OCI-LY3 (cell line): ENCODE measurements at regions not wholly inside any gene's neighbourhood (a gene's known extent, or its start where the extent isn't known, plus 50 kb on each side); places are given as distances from the start of the nearest gene placed in this dataset.

Experiments used
- H2AFZ ChIP-seq: fragments of 200-600, 300-600 bp; shearing (Covaris generic); 2 replicates; pipeline ENCODE4 v1.6.0; 2014; ENCODE audit warnings: antibody characterized with exemption, low read depth, low read length
- H3K27ac ChIP-seq: fragments of 200-600, 300-600 bp; sonication (generic); 2 replicates; pipeline ENCODE4 v1.5.1; 2014; ENCODE audit warnings: mild to moderate bottlenecking, low read length, moderate library complexity, mixed read lengths
- H3K27me3 ChIP-seq: fragments of 200-600, 300-600 bp; sonication (generic); 2 replicates; pipeline ENCODE4 v1.6.1; 2014; ENCODE audit warnings: low read depth, low read length, mixed read lengths
- H3K36me3 ChIP-seq: fragments of 200-600, 300-600 bp; sonication (generic); replicated peaks from 2 replicates; pipeline ENCODE3; 2014; ENCODE audit warnings: low read depth, low read length, mixed read lengths
- H3K4me1 ChIP-seq: fragments of 300-600, 200-600 bp; sonication (generic); 2 replicates; pipeline ENCODE4 v1.6.1; 2014; ENCODE audit warnings: low read length, mixed read lengths
- H3K4me2 ChIP-seq: fragments of 200-600, 300-600 bp; sonication (generic); 2 replicates; pipeline ENCODE4 v1.6.1; 2014; ENCODE audit warnings: low read length, mixed read lengths
- H3K4me3 ChIP-seq: fragments of 300-600, 200-600 bp; sonication (generic); 2 replicates; pipeline ENCODE4 v1.5.1; 2014; ENCODE audit warnings: antibody characterized with exemption, mild to moderate bottlenecking, low read length, moderate library complexity
- H3K79me2 ChIP-seq: fragments of 300-600, 200-600 bp; shearing (Covaris generic); 2 replicates; pipeline ENCODE4 v1.6.1; 2014; ENCODE audit warnings: mild to moderate bottlenecking, low read length, mixed read lengths
- H3K9ac ChIP-seq: fragments of 300-600, 200-600 bp; shearing (Covaris generic); 2 replicates; pipeline ENCODE4 v1.6.0; 2014; ENCODE audit warnings: mild to moderate bottlenecking, low read length, moderate library complexity
- H3K9me3 ChIP-seq: fragments of 200-600, 300-600 bp; shearing (Covaris generic); 2 replicates; pipeline ENCODE4 v1.6.1; 2014; ENCODE audit warnings: low read length, mixed read lengths; ENCODE audit not compliant: insufficient read depth
- H4K20me1 ChIP-seq: fragments of 200-600, 300-600 bp; sonication (generic); 2 replicates; pipeline ENCODE4 v1.6.1; 2016; ENCODE audit warnings: low read length, mixed read lengths; ENCODE audit not compliant: insufficient read depth
- EZH2phosphoT487 ChIP-seq: fragments of 200-600 bp; shearing (Covaris generic); IDR thresholded peaks from 2 replicates; pipeline ENCODE4 v1.6.1; 2018; ENCODE audit warnings: antibody characterized with exemption, mixed run types, low read depth
- TF ChIP-seq, protein P1 (sequence below): fragments of 200-600, 300-600 bp; sonication (generic); IDR thresholded peaks from 2 replicates; pipeline ENCODE4 v1.5.1; 2014; ENCODE audit warnings: antibody characterized with exemption, low read length, low read depth

DNA sequence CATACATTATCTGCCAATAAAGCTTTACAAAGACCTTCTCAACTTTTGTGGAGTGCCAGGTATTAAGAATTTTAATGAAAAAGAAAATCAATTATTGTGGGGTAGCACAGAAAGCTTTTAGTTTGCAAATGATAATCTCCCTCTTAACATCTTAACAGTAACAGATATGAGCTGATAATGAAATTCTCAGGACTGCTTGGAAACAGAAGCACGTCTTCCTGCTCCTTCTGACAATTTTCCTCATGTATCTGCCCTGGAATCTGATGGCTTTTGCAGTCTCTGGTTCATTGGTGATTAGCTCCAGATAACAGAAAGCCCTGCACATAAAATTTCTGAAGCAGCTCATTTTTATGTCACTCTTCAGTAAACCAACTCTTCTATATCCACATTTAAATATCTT lies 432.4 kb upstream of the PDZRN3 start:
- Histone ChIP-seq H3K4me1 (no peaks in the 10 kb centered on the region), H2AFZ (no peak overlapping the region), H3K27ac (no peak overlapping the region)

DNA sequence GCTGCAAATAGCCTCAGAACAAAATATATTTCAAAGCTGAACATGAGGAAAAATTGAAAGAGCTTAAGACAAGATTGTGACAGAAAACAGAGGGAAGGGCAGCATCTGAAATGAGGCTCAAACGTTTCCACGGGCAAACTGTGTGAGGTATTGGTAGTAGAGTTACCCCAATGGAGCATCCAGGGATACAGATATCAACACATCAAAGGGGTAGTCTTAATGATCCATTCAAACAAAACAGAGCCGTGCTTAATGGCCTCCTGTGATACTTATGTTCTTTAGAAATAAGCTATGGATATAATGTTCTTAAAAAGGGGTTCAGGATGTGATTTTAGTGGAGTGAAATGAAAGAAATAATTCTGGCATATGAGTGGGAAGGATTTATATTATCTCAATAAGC lies 430.3 kb upstream of the PDZRN3 start:
- TF ChIP-seq, protein P1, sequence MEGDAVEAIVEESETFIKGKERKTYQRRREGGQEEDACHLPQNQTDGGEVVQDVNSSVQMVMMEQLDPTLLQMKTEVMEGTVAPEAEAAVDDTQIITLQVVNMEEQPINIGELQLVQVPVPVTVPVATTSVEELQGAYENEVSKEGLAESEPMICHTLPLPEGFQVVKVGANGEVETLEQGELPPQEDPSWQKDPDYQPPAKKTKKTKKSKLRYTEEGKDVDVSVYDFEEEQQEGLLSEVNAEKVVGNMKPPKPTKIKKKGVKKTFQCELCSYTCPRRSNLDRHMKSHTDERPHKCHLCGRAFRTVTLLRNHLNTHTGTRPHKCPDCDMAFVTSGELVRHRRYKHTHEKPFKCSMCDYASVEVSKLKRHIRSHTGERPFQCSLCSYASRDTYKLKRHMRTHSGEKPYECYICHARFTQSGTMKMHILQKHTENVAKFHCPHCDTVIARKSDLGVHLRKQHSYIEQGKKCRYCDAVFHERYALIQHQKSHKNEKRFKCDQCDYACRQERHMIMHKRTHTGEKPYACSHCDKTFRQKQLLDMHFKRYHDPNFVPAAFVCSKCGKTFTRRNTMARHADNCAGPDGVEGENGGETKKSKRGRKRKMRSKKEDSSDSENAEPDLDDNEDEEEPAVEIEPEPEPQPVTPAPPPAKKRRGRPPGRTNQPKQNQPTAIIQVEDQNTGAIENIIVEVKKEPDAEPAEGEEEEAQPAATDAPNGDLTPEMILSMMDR: no peak
- no peak for TF ChIP-seq EZH2phosphoT487
- no peak overlapping the region for H3K9ac ChIP-seq
- H3K27ac ChIP-seq: no peak overlapping the region
- no peak overlapping the region for H3K4me3 ChIP-seq
- no peaks in the 10 kb centered on the region for H3K79me2 ChIP-seq
- no peaks in the 10 kb centered on the region for H3K36me3 ChIP-seq
- H3K4me1 ChIP-seq: no peaks in the 10 kb centered on the region
- no peaks in the 10 kb centered on the region for H3K27me3 ChIP-seq
- H2AFZ ChIP-seq: no peak overlapping the region
- no peaks in the 10 kb centered on the region for H4K20me1 ChIP-seq
- no peak overlapping the region for H3K4me2 ChIP-seq
- no peaks in the 10 kb centered on the region for H3K9me3 ChIP-seq

More for the DNA sequence above, 432.4 kb upstream of the PDZRN3 start:
- no peak overlapping the region for H3K9ac ChIP-seq
- no peaks in the 10 kb centered on the region for H3K36me3 ChIP-seq
- H3K27me3 ChIP-seq: no peaks in the 10 kb centered on the region
- H3K4me2 ChIP-seq: no peak overlapping the region
- H3K9me3 ChIP-seq: no peaks in the 10 kb centered on the region
- no peak overlapping the region for H3K4me3 ChIP-seq
- H4K20me1 ChIP-seq: no peaks in the 10 kb centered on the region
- H3K79me2 ChIP-seq: no peaks in the 10 kb centered on the region
- TF ChIP-seq, protein P1: no peak
- TF ChIP-seq EZH2phosphoT487: no peak

DNA sequence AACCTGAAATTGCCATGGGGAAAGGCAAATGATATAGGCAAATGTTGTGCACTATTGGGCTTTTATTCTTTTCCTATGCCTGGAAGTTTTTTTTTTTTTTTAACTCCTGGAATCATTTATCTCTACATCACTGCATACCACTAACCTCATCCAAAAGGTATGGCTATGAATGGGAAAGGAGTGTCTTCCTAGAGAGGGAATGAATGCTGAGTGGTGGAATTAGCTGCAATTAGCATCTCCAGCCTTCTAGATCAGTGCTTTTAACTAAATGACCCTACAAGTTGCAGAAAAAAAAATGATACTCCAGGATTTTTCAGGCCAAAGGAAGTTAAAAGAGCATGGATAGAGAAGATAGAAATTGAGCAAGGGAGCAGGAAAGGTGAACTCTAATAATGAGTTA lies 429.8 kb upstream of the PDZRN3 start:
- no peak overlapping the region for H3K4me2 ChIP-seq
- TF ChIP-seq EZH2phosphoT487: no peak
- TF ChIP-seq, protein P1: no peak
- H3K79me2 ChIP-seq: no peaks in the 10 kb centered on the region

DNA sequence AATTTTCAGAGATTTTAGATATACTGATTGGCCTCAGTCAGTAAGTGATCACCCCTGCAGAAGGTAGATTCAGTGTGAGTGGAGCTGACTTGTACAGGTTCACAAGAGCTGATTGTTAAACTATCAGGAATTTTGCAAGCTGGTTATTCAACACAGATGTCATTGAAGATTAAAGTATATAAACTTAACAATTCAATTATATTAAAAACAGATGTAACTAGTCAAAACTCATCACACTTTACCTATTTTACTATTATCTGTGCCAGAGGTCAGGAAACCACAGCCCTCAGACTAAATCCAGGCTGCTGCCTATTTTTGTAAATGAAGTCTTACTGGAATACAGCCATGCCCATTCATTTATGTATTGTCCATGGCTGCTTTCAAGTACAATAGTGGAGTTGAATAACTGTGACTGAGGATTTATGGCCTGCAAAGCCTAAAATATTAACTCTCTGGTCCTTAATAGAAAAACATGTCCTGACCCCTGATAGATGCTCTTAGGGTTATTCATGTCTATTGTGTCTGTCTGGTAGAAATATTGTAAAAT lies 429.3 kb upstream of the PDZRN3 start:
- TF ChIP-seq, protein P1: no peak
- no peak for TF ChIP-seq EZH2phosphoT487
- H2AFZ ChIP-seq: no peak overlapping the region
- H3K79me2 ChIP-seq: no peaks in the 10 kb centered on the region
- no peaks in the 10 kb centered on the region for H3K36me3 ChIP-seq
- no peaks in the 10 kb centered on the region for H4K20me1 ChIP-seq
- no peak overlapping the region for H3K4me3 ChIP-seq
- H3K9ac ChIP-seq: no peak overlapping the region
- no peaks in the 10 kb centered on the region for H3K4me1 ChIP-seq
- H3K9me3 ChIP-seq: no peaks in the 10 kb centered on the region
- H3K27ac ChIP-seq: no peak overlapping the region
- H3K4me2 ChIP-seq: no peak overlapping the region
- H3K27me3 ChIP-seq: no peaks in the 10 kb centered on the region

More for the DNA sequence above, 429.8 kb upstream of the PDZRN3 start:
- Histone ChIP-seq H3K4me3 (no peak overlapping the region), H3K36me3 (no peaks in the 10 kb centered on the region), H3K27me3 (no peaks in the 10 kb centered on the region), H2AFZ (no peak overlapping the region), H3K9me3 (no peaks in the 10 kb centered on the region), H3K4me1 (no peaks in the 10 kb centered on the region), H4K20me1 (no peaks in the 10 kb centered on the region), H3K9ac (no peak overlapping the region), H3K27ac (no peak overlapping the region)
